Choroid plexus epithelial cell (primary cell): ENCODE measurements at regions not wholly inside any gene's neighbourhood (a gene's known extent, or its start where the extent isn't known, plus 50 kb on each side); places are given as distances from the start of the nearest gene placed in this dataset.
"Not testable (repeated sequence)": the region's sequence is repeated elsewhere in the genome, so short reads cannot be mapped to it uniquely, and the experiment has no call there.

Experiments
- DNase-seq: peaks from one replicate; pipeline ENCODE4 v3.0.0-alpha.2; 2010; ENCODE audit warnings: low read depth
- H3K4me3 ChIP-seq: 2 replicates; pipeline ENCODE4 v1.5.1; 2011; ENCODE audit warnings: low read depth, mild to moderate bottlenecking, control low read depth, low read length, moderate library complexity
- CTCF ChIP-seq: conservative IDR thresholded peaks from 2 replicates; pipeline ENCODE4 v1.5.1; 2011; ENCODE audit warnings: low read depth, mild to moderate bottlenecking, control low read depth, inconsistent platforms, low read length, moderate library complexity

- no peak for TF ChIP-seq CTCF
- H3K4me3 ChIP-seq: no peak overlapping the region
- DNase-seq: no peak
These were observed 297.3 kb upstream of the COBL start for GRCh38 chr7:51613911-51614357.

- H3K4me3 ChIP-seq: no peak overlapping the region
- DNase-seq: no peak
- no peak for TF ChIP-seq CTCF
These were observed 295.3 kb upstream of the COBL start for GRCh38 chr7:51611937-51612336.

GRCh38 chr7:51607447-51607846 lies 290.8 kb upstream of the COBL start:
- TF ChIP-seq CTCF: no peak
- DNase-seq: no peak
- no peak overlapping the region for H3K4me3 ChIP-seq

GRCh38 chr7:51606601-51607154 lies 290.1 kb upstream of the COBL start:
- no peak for TF ChIP-seq CTCF

GRCh38 chr7:51602376-51602775 lies 285.8 kb upstream of the COBL start:
- no peak for DNase-seq
- H3K4me3 ChIP-seq: no peak overlapping the region
- TF ChIP-seq CTCF: no peak

More at GRCh38 chr7:51606601-51607154, 290.1 kb upstream of the COBL start:
- no peak for DNase-seq
- no peak overlapping the region for H3K4me3 ChIP-seq

GRCh38 chr7:51601461-51601860 lies 284.9 kb upstream of the COBL start:
- no peak for TF ChIP-seq CTCF
- no peak overlapping the region for H3K4me3 ChIP-seq
- DNase-seq: no peak

- not testable (repeated sequence) for DNase-seq, H3K4me3 ChIP-seq
These were observed 283.3 kb upstream of the COBL start for GRCh38 chr7:51599935-51600334.
